Small intestine (tissue), 7 donors: ENCODE measurements at regions not wholly inside any gene's neighbourhood (a gene's known extent, or its start where the extent isn't known, plus 50 kb on each side); places are given as distances from the start of the nearest gene placed in this dataset.
"Not testable (repeated sequence)": the region's sequence is repeated elsewhere in the genome, so short reads cannot be mapped to it uniquely, and the experiment has no call there.

Source experiments
- DNase-seq, 2 donors: peaks; one replicate each; pipeline versions ENCODE4 v3.0.0 to v3.0.0-alpha.2; 2013
- FAIRE-seq: peaks from 2 replicates; lab custom pipeline; 2012; peaks lifted over from hg19 to GRCh38; lab: Jason Lieb, UNC
- H3K27ac ChIP-seq, 3 donors: one replicate each; pipeline ENCODE4 v1.5.1; 2013; ENCODE audit warnings: low read length in 2 of 3, mild to moderate bottlenecking in 2 of 3, control low read depth in 1 of 3, inconsistent platforms in 1 of 3, low read depth in 1 of 3, moderate library complexity in 1 of 3
- H3K27me3 ChIP-seq, 3 donors: one replicate each; pipeline ENCODE4 v1.6.1; 2013; ENCODE audit warnings: low read length in 3 of 3, inconsistent platforms in 1 of 3; ENCODE audit not compliant: control insufficient read depth in 3 of 3, insufficient read depth in 3 of 3
- H3K36me3 ChIP-seq, 3 donors: one replicate each; pipeline ENCODE4 v1.6.1; 2013; ENCODE audit warnings: low read length in 3 of 3, inconsistent platforms in 1 of 3, low read depth in 1 of 3, mild to moderate bottlenecking in 1 of 3, moderate library complexity in 1 of 3; ENCODE audit not compliant: control insufficient read depth in 3 of 3, insufficient read depth in 2 of 3
- H3K4me1 ChIP-seq, 3 donors: one replicate each; pipeline ENCODE4 v1.6.1; 2013; ENCODE audit warnings: low read length in 2 of 3, inconsistent platforms in 1 of 3, low read depth in 1 of 3, mild to moderate bottlenecking in 1 of 3, moderate library complexity in 1 of 3; ENCODE audit not compliant: control insufficient read depth in 3 of 3, insufficient read depth in 2 of 3
- H3K4me3 ChIP-seq, 3 donors: one replicate each; pipeline ENCODE4 v1.5.1; 2013; ENCODE audit warnings: low read length in 3 of 3, control low read depth in 1 of 3, inconsistent platforms in 1 of 3, low read depth in 1 of 3, mild to moderate bottlenecking in 1 of 3, moderate library complexity in 1 of 3
- H3K9me3 ChIP-seq, 2 donors: one replicate each; pipeline ENCODE4 v1.6.1; 2013; ENCODE audit warnings: low read depth in 1 of 2, low read length in 1 of 2; ENCODE audit not compliant: control insufficient read depth in 2 of 2, insufficient read depth in 1 of 2
- WGBS, 3 donors: extraction: QIAGEN DNeasy Blood & Tissue Kit; methylation state at CpG; one replicate each; pipeline ENCODE4 v1.1.7; 2013; 5-methylcytosine and 5-hydroxymethylcytosine counted together
- donor health status: healthy with polysubstance abuse.
- donor health status: control.
- donor health status: control.
- donor health status: Bipolar disorder and iron deficiency.
- donor health status: healthy.

GRCh38 chr9:89684912-89685636 lies 80.3 kb downstream of the GADD45G start:
- Histone ChIP-seq H3K27ac (no peak overlapping the region), H3K36me3 (no peaks in the 10 kb centered on the region), H3K4me1 (peaks cover 0 to 24% (median 0%) of the 10 kb centered on the region in 3 donors), H3K4me3 (no peak overlapping the region), H3K27me3 (no peaks in the 10 kb centered on the region), H3K9me3 (no peaks in the 10 kb centered on the region)
- no peak for FAIRE-seq
- WGBS, 3 donors = 85 to 88% (median 87%) methylated on average over 18 of the region's 18 CpGs
- DNase-seq = no peak

- no peak for FAIRE-seq
- no peaks in the 10 kb centered on the region for H3K27me3 ChIP-seq
- H3K36me3 ChIP-seq = no peaks in the 10 kb centered on the region
- no peak overlapping the region for H3K27ac ChIP-seq
- peaks cover 0 to 24% (median 0%) of the 10 kb centered on the region in 3 donors for H3K4me1 ChIP-seq
- 32 to 89% (median 61%) methylated on average over 9 of the region's 9 CpGs for WGBS, 3 donors
- H3K9me3 ChIP-seq = no peaks in the 10 kb centered on the region
- H3K4me3 ChIP-seq = no peak overlapping the region
- DNase-seq = no peak
These were observed 80.9 kb downstream of the GADD45G start for GRCh38 chr9:89685698-89686097.

GRCh38 chr9:89686126-89686525 lies 81.3 kb downstream of the GADD45G start:
- H3K4me3 ChIP-seq = no peak overlapping the region
- H3K4me1 ChIP-seq = peaks cover 0 to 24% (median 0%) of the 10 kb centered on the region in 3 donors
- H3K9me3 ChIP-seq = no peaks in the 10 kb centered on the region
- no peaks in the 10 kb centered on the region for H3K36me3 ChIP-seq
- 22 to 57% (median 23%) methylated on average over 5 of the region's 5 CpGs for WGBS, 3 donors
- DNase-seq (peak; percentile 27 to 59), FAIRE-seq (no peak)
- no peak overlapping the region for H3K27ac ChIP-seq
- H3K27me3 ChIP-seq = no peaks in the 10 kb centered on the region

GRCh38 chr9:89686621-89687020 lies 81.8 kb downstream of the GADD45G start:
- DNase-seq (no peak), FAIRE-seq (no peak)
- peaks cover 0 to 24% (median 0%) of the 10 kb centered on the region in 3 donors for H3K4me1 ChIP-seq
- no peak overlapping the region for H3K4me3 ChIP-seq
- peak overlapping the region in 1 of 3 donors; percentile 5 for H3K27ac ChIP-seq
- WGBS, 3 donors = 88 to 95% (median 91%) methylated on average over 4 of the region's 4 CpGs
- no peaks in the 10 kb centered on the region for H3K36me3 ChIP-seq
- H3K27me3 ChIP-seq = no peaks in the 10 kb centered on the region
- H3K9me3 ChIP-seq = no peaks in the 10 kb centered on the region

GRCh38 chr9:89687188-89687587 lies 82.4 kb downstream of the GADD45G start:
- H3K27me3 ChIP-seq = no peaks in the 10 kb centered on the region
- peaks cover 0 to 24% (median 0%) of the 10 kb centered on the region in 3 donors for H3K4me1 ChIP-seq
- peak overlapping the region in 1 of 3 donors; percentile 8 for H3K27ac ChIP-seq
- 38 to 70% (median 46%) methylated on average over 3 of the region's 3 CpGs for WGBS, 3 donors
- FAIRE-seq (no peak), DNase-seq (peak in 1 of 2 donors; percentile 54)
- H3K4me3 ChIP-seq = no peak overlapping the region
- H3K9me3 ChIP-seq = no peaks in the 10 kb centered on the region
- H3K36me3 ChIP-seq = no peaks in the 10 kb centered on the region

GRCh38 chr9:89687848-89688247 lies 83.0 kb downstream of the GADD45G start:
- DNase-seq = no peak
- H3K4me3 ChIP-seq = no peak overlapping the region
- no peaks in the 10 kb centered on the region for H3K9me3 ChIP-seq
- H3K4me1 ChIP-seq = peaks cover 0 to 24% (median 0%) of the 10 kb centered on the region in 3 donors
- H3K36me3 ChIP-seq = no peaks in the 10 kb centered on the region
- no peaks in the 10 kb centered on the region for H3K27me3 ChIP-seq
- no peak overlapping the region for H3K27ac ChIP-seq
- FAIRE-seq = no peak
- WGBS, 3 donors = 82 to 85% (median 83%) methylated on average over 6 of the region's 6 CpGs

GRCh38 chr9:89689321-89689720 lies 84.5 kb downstream of the GADD45G start:
- H3K9me3 ChIP-seq, H3K4me3 ChIP-seq, H3K27me3 ChIP-seq, DNase-seq, H3K27ac ChIP-seq, H3K36me3 ChIP-seq, FAIRE-seq: not testable (repeated sequence)
- 70 to 77% (median 73%) methylated on average over 5 of the region's 5 CpGs for WGBS, 3 donors
- H3K4me1 ChIP-seq = peaks cover 0 to 21% (median 0%) of the 10 kb centered on the region in 3 donors

GRCh38 chr9:89690334-89690912 lies 85.6 kb downstream of the GADD45G start:
- H3K4me3 ChIP-seq = no peak overlapping the region
- no peaks in the 10 kb centered on the region for H3K27me3 ChIP-seq
- no peak for FAIRE-seq
- no peaks in the 10 kb centered on the region for H3K9me3 ChIP-seq
- H3K27ac ChIP-seq = no peak overlapping the region
- WGBS, 3 donors = 62 to 66% (median 64%) methylated on average over 3 of the region's 3 CpGs
- no peaks in the 10 kb centered on the region for H3K36me3 ChIP-seq
- no peak for DNase-seq
- peaks cover 0 to 21% (median 0%) of the 10 kb centered on the region in 3 donors for H3K4me1 ChIP-seq
